Ishikawa (cell line): ENCODE measurements at regions not wholly inside any gene's neighbourhood (a gene's known extent, or its start where the extent isn't known, plus 50 kb on each side); places are given as distances from the start of the nearest gene placed in this dataset.

Source experiments
- CEBPB ChIP-seq: IDR thresholded peaks from 2 replicates; pipeline ENCODE4 v1.6.1; 2012
- CREB1 ChIP-seq: IDR thresholded peaks from 2 replicates; pipeline ENCODE4 v1.6.1; 2012; ENCODE audit warnings: low read depth
- EGR1 ChIP-seq: IDR thresholded peaks from 2 replicates; pipeline ENCODE4 v1.6.1; 2012
- EP300 ChIP-seq: IDR thresholded peaks from 2 replicates; pipeline ENCODE4 v1.6.1; 2012; ENCODE audit warnings: borderline replicate concordance
- FOXM1 ChIP-seq: IDR thresholded peaks from 2 replicates; pipeline ENCODE4 v1.6.1; 2012; ENCODE audit warnings: low read depth, borderline replicate concordance
- NFIC ChIP-seq: IDR thresholded peaks from 2 replicates; pipeline ENCODE4 v1.6.1; 2012
- RAD21 ChIP-seq: IDR thresholded peaks from 2 replicates; pipeline ENCODE4 v1.6.1; 2012; ENCODE audit warnings: low read depth
- REST ChIP-seq: IDR thresholded peaks from 2 replicates; pipeline ENCODE4 v1.6.1; 2012; ENCODE audit warnings: low read depth, mild to moderate bottlenecking
- TAF1 ChIP-seq: IDR thresholded peaks from 2 replicates; pipeline ENCODE4 v1.6.1; 2012; ENCODE audit warnings: low read depth, mild to moderate bottlenecking
- TCF12 ChIP-seq: IDR thresholded peaks from 2 replicates; pipeline ENCODE4 v1.6.1; 2012; ENCODE audit warnings: low read depth
- TEAD4 ChIP-seq: IDR thresholded peaks from 2 replicates; pipeline ENCODE4 v1.6.1; 2012
- YY1 ChIP-seq: IDR thresholded peaks from 2 replicates; pipeline ENCODE4 v1.6.1; 2012; ENCODE audit warnings: low read depth
- TF ChIP-seq, protein P1 (sequence below): IDR thresholded peaks from 2 replicates; pipeline ENCODE4 v1.6.1; 2012
- TF ChIP-seq, protein P2 (sequence below): IDR thresholded peaks from 2 replicates; pipeline ENCODE4 v1.6.1; 2012

- TF ChIP-seq EGR1 = no peak
- no peak for TF ChIP-seq RAD21
- TF ChIP-seq TEAD4 = no peak
- TF ChIP-seq EP300 = no peak
- no peak for TF ChIP-seq REST
- no peak for TF ChIP-seq NFIC
- no peak for TF ChIP-seq TAF1
- TF ChIP-seq CREB1 = no peak
- TF ChIP-seq, protein P1, sequence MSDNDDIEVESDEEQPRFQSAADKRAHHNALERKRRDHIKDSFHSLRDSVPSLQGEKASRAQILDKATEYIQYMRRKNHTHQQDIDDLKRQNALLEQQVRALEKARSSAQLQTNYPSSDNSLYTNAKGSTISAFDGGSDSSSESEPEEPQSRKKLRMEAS = no peak
- no peak for TF ChIP-seq YY1
- no peak for TF ChIP-seq CEBPB
- no peak for TF ChIP-seq FOXM1
- TF ChIP-seq, protein P2, sequence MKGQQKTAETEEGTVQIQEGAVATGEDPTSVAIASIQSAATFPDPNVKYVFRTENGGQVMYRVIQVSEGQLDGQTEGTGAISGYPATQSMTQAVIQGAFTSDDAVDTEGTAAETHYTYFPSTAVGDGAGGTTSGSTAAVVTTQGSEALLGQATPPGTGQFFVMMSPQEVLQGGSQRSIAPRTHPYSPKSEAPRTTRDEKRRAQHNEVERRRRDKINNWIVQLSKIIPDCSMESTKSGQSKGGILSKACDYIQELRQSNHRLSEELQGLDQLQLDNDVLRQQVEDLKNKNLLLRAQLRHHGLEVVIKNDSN = no peak
- TF ChIP-seq TCF12 = no peak
Measured at GRCh38 chr6:226516-227073, 65.7 kb upstream of the DUSP22 start.
